HG02759 (cell line): ENCODE measurements at regions not wholly inside any gene's neighbourhood (a gene's known extent, or its start where the extent isn't known, plus 50 kb on each side); places are given as distances from the start of the nearest gene placed in this dataset.
"Not testable (repeated sequence)": the region's sequence is repeated elsewhere in the genome, so short reads cannot be mapped to it uniquely, and the experiment has no call there.

Experiments used
- ATAC-seq: cut with Tn5 transposase; IDR thresholded peaks from one replicate; pipeline ENCODE4 v1.9.1; 2021; ENCODE audit warnings: mild to moderate bottlenecking, moderate library complexity; ENCODE audit not compliant: unreplicated experiment

GRCh38 chr4:1561286-1561990, 122.7 kb downstream of the FAM53A start:
- ATAC-seq = no peak

GRCh38 chr4:1559896-1560650, 124.0 kb downstream of the FAM53A start:
- no peak for ATAC-seq

- ATAC-seq = no peak
Measured at GRCh38 chr4:1558205-1558604, 125.9 kb downstream of the FAM53A start.

- ATAC-seq = no peak
Measured at GRCh38 chr4:1557221-1557597, 126.9 kb downstream of the FAM53A start.

GRCh38 chr4:1556541-1557220, 127.4 kb downstream of the FAM53A start:
- ATAC-seq = no peak

GRCh38 chr4:1554876-1555265, 129.2 kb downstream of the FAM53A start:
- no peak for ATAC-seq

- ATAC-seq = no peak
Measured at GRCh38 chr4:1554246-1554875, 129.8 kb downstream of the FAM53A start.

- no peak for ATAC-seq
Measured at GRCh38 chr4:1553365-1553764, 130.7 kb downstream of the FAM53A start.

GRCh38 chr4:1552451-1552850, 131.7 kb downstream of the FAM53A start:
- ATAC-seq = no peak

GRCh38 chr4:1551211-1551610, 132.9 kb downstream of the FAM53A start:
- ATAC-seq = no peak

GRCh38 chr4:1550122-1551070, 133.7 kb downstream of the FAM53A start:
- ATAC-seq = no peak

GRCh38 chr4:1549638-1550035, 134.5 kb downstream of the FAM53A start:
- no peak for ATAC-seq

GRCh38 chr4:1548827-1549637, 135.1 kb downstream of the FAM53A start:
- ATAC-seq = not testable (repeated sequence)

- ATAC-seq = no peak
Measured at GRCh38 chr4:1547856-1548826, 136.0 kb downstream of the FAM53A start.

- ATAC-seq = no peak
Measured at GRCh38 chr4:1547131-1547855, 136.8 kb downstream of the FAM53A start.

GRCh38 chr4:1544861-1545281, 138.6 kb upstream of the NKX1-1 start:
- ATAC-seq = no peak

- ATAC-seq = not testable (repeated sequence)
Measured at GRCh38 chr4:1544435-1544834, 138.2 kb upstream of the NKX1-1 start.

GRCh38 chr4:1543976-1544375, 137.7 kb upstream of the NKX1-1 start:
- ATAC-seq = no peak
